Body of pancreas (tissue), 4 donors: ENCODE measurements at regions not wholly inside any gene's neighbourhood (a gene's known extent, or its start where the extent isn't known, plus 50 kb on each side); places are given as distances from the start of the nearest gene placed in this dataset.

Experiments used
- ATAC-seq: fragments of 150-250 bp; one replicate; pipeline ENCODE4 v1.9.1; 2016
- DNase-seq, 4 donors: peaks; one replicate each; pipeline ENCODE4 v3.0.0-alpha.2; 2019
- H3K27ac ChIP-seq, 4 donors: fragments of 200-600 bp; sonication (generic); 1 replicate in 3 of 4; 2 replicates in 1 of 4; pipeline versions ENCODE4 v1.5.1 to v1.6.1; 2016 to 2019; ENCODE audit warnings: mild to moderate bottlenecking in 1 of 4, mixed read lengths in 1 of 4, moderate library complexity in 1 of 4
- H3K27me3 ChIP-seq, 2 donors: fragments of 200-600 bp; sonication (generic); one replicate each; pipeline ENCODE4 v1.6.0; 2016; ENCODE audit warnings: mild to moderate bottlenecking in 1 of 2
- H3K36me3 ChIP-seq, 2 donors: fragments of 200-600 bp; sonication (generic); replicated peaks in 1 of 2; 2 replicates each; pipeline ENCODE4 v1.5.1; 2016; ENCODE audit warnings: low read depth in 2 of 2; ENCODE audit not compliant: insufficient read depth in 1 of 2
- H3K4me1 ChIP-seq: fragments of 200-600 bp; sonication (generic); one replicate; pipeline ENCODE4 v1.6.0; 2016
- H3K4me3 ChIP-seq, 2 donors: fragments of 200-600 bp; sonication (generic); 1 replicate in 1 of 2; 2 replicates in 1 of 2; pipeline ENCODE4 v1.5.1; 2016 to 2019
- H3K9me3 ChIP-seq, 3 donors: fragments of 200-600 bp; sonication (generic); 1 replicate in 2 of 3; 2 replicates in 1 of 3; pipeline ENCODE4 v1.5.1; 2016
- CTCF ChIP-seq, 7 experiments: fragments of 450-650 bp in 4 of 7; fragments of 200-600 bp in 3 of 7; sonication (generic) in 3 of 7; IDR thresholded peaks; one replicate each; pipeline ENCODE4 v1.5.1; 2016 to 2019; ENCODE audit warnings: antibody characterized with exemption in 7 of 7
- POLR2A ChIP-seq, 3 donors: fragments of 450-650 bp; IDR thresholded peaks; one replicate each; pipeline ENCODE4 v1.6.1; 2016; ENCODE audit warnings: antibody characterized with exemption in 3 of 3, mild to moderate bottlenecking in 2 of 3
- whole genome bisulfite sequencing, 2 donors: methylation state at CpG; one replicate each; pipeline ENCODE4 v1.1.5; 2017; 5-methylcytosine and 5-hydroxymethylcytosine counted together
- intact Hi-C: fragments of 100-400 bp; cut with DNase I; formaldehyde crosslinking; loops from one replicate; pipeline ENCODE4 v1.15.1; 2023

GRCh38 chr17:77320044-77320440 is 179.3 kb downstream of the SEC14L1 start:
- Histone ChIP-seq H3K27ac (peak overlapping the region in 3 of 4 donors; percentile 69 to 90 (median 88)), H3K4me1 (peaks cover 51% of the 10 kb centered on the region), H3K27me3 (no peaks in the 10 kb centered on the region), H3K4me3 (no peak overlapping the region), H3K36me3 (no peaks in the 10 kb centered on the region), H3K9me3 (no peaks in the 10 kb centered on the region)
- peak in 1 of 4 donors; percentile 6 for DNase-seq
- TF ChIP-seq POLR2A (IDR thresholded peaks at IDR 0.05) (no peak), CTCF (IDR thresholded peaks at IDR 0.05) (no peak)
- no peak for ATAC-seq
- intact Hi-C loops = no loop called here
- 81 to 85% methylated on average over 18 of the region's 18 CpGs for WGBS, 2 donors

GRCh38 chr17:77320485-77321256 is 179.9 kb downstream of the SEC14L1 start:
- H3K4me3 ChIP-seq = no peak overlapping the region
- H3K4me1 ChIP-seq = peaks cover 57% of the 10 kb centered on the region
- TF ChIP-seq CTCF (IDR thresholded peaks at IDR 0.05) (no peak), POLR2A (IDR thresholded peaks at IDR 0.05) (no peak)
- no peaks in the 10 kb centered on the region for H3K36me3 ChIP-seq
- H3K27ac ChIP-seq = peak overlapping the region in 3 of 4 donors; percentile 69 to 90 (median 88)
- no peaks in the 10 kb centered on the region for H3K9me3 ChIP-seq
- ATAC-seq (no peak), DNase-seq (peak in 1 of 4 donors; percentile 5)
- intact Hi-C loops = no loop called here
- WGBS, 2 donors = 80 to 91% methylated on average over 25 to 27 of the region's 30 CpGs
- H3K27me3 ChIP-seq = no peaks in the 10 kb centered on the region

- no peaks in the 10 kb centered on the region for H3K36me3 ChIP-seq
- peak in 1 of 4 donors; percentile 4 for DNase-seq
- H3K27ac ChIP-seq = peak overlapping the region in 2 of 4 donors; percentile 69 to 80
- peaks cover 57% of the 10 kb centered on the region for H3K4me1 ChIP-seq
- no peak overlapping the region for H3K4me3 ChIP-seq
- no peaks in the 10 kb centered on the region for H3K27me3 ChIP-seq
- ATAC-seq = no peak
- WGBS, 2 donors = 88 to 92% methylated on average over 11 to 35 of the region's 35 CpGs
- intact Hi-C loops = no loop called here
- TF ChIP-seq CTCF (IDR thresholded peaks at IDR 0.05) (no peak), POLR2A (IDR thresholded peaks at IDR 0.05) (no peak)
- H3K9me3 ChIP-seq = no peaks in the 10 kb centered on the region
These were observed 181.1 kb downstream of the SEC14L1 start for GRCh38 chr17:77321649-77322513.

GRCh38 chr17:77322514-77323412 is 182.0 kb downstream of the SEC14L1 start:
- Histone ChIP-seq H3K36me3 (no peaks in the 10 kb centered on the region), H3K9me3 (no peaks in the 10 kb centered on the region), H3K4me1 (peaks cover 57% of the 10 kb centered on the region), H3K4me3 (no peak overlapping the region), H3K27ac (peak overlapping the region; percentile 12 to 80 (median 64)), H3K27me3 (no peaks in the 10 kb centered on the region)
- 74 to 77% methylated on average over 21 to 28 of the region's 32 CpGs for WGBS, 2 donors
- DNase-seq (peak; percentile 52 to 77 (median 64)), ATAC-seq (peak; percentile 49)
- intact Hi-C loops = no loop called here
- no peak for TF ChIP-seq CTCF (IDR thresholded peaks at IDR 0.05)
- TF ChIP-seq POLR2A (IDR thresholded peaks at IDR 0.05) = peak in 2 of 3 donors; percentile 17 to 41
